AG09309 (cell line): ENCODE measurements at regions not wholly inside any gene's neighbourhood (a gene's known extent, or its start where the extent isn't known, plus 50 kb on each side); places are given as distances from the start of the nearest gene placed in this dataset.
A peak's percentile ranks its signal among the peaks of the same experiment; 100 is the strongest.

Experiments used
- DNase-seq: peaks from one replicate; pipeline ENCODE4 v3.0.0-alpha.2; 2010; ENCODE audit warnings: low read depth
- H3K4me3 ChIP-seq: 2 replicates; pipeline ENCODE4 v1.5.1; 2011; ENCODE audit warnings: mild to moderate bottlenecking, low read depth, low read length, moderate library complexity; ENCODE audit not compliant: control insufficient read depth
- CTCF ChIP-seq: IDR thresholded peaks from 2 replicates; pipeline ENCODE4 v1.5.1; 2011; ENCODE audit warnings: mild to moderate bottlenecking, low read depth, low read length, inconsistent platforms; ENCODE audit not compliant: insufficient read depth, control insufficient read depth; ENCODE audit errors: missing control alignments

DNA sequence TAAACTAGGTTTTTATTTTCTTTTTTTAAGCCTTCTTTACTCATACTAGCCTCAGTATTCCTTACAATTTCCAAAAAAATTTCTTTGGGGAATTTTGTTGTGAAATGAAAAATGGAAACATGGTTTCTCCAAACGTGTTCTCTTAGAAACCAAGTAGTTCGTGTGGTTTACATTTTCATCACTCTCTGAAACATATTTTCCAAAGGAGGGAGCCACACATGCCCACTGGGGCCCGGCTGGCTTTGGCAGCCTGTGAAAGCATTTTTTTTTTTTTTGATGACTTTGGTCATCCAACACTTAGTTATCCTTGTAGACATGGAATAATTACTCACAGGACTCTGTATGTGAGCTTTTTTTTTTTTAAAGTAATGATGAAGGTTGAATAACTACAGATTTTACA is 169.6 kb downstream of the C7orf25 start:
- DNase-seq: no peak
- no peak for TF ChIP-seq CTCF
- H3K4me3 ChIP-seq: no peak overlapping the region

DNA sequence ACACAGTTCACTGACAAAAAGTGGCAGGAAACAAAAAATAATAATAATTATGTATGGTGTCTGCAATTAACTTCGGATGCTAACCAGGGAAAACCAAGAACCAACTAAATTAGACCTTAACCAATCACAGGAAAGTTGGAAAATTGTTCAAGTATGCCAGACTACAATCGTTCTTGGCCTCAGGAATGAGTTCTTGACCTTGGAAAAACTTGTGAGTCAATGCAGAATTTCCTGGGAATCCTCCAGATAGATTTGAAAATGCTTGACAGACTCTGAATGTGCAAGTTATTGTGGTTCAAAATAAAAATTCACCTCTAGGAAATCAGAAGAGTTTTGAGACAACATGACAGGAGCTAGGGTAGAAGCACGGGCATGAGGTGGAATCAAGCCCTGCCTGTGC is 171.5 kb downstream of the C7orf25 start:
- DNase-seq: no peak
- no peak overlapping the region for H3K4me3 ChIP-seq
- TF ChIP-seq CTCF: no peak

DNA sequence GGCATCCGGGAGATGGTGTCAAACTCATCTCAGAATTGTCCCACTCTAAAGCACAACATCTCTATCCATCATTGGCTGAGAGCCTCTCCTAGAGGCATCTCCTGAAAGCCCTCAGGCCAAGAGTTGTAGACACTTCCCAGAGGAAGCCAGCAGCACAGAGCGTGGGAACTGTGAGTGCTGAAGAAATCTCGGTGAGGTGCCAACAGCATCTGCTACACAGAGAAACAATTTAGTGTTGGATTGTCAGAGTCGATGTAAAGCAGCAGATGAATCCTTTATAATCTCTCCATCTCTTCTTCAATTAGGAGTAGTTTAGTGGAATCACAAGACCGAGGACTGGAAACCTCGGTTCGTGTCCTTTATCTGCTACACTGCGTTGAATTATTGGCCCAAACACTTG is 172.2 kb downstream of the C7orf25 start:
- DNase-seq: no peak
- no peak for TF ChIP-seq CTCF
- no peak overlapping the region for H3K4me3 ChIP-seq

GRCh38 chr7:42736931-42737330 is 174.9 kb downstream of the C7orf25 start:
- H3K4me3 ChIP-seq: no peak overlapping the region
- no peak for TF ChIP-seq CTCF
- DNase-seq: no peak

- no peak for DNase-seq
- H3K4me3 ChIP-seq: no peak overlapping the region
- no peak for TF ChIP-seq CTCF
Measured at GRCh38 chr7:42735081-42735480, 176.8 kb downstream of the C7orf25 start.

- no peak for TF ChIP-seq CTCF
- no peak overlapping the region for H3K4me3 ChIP-seq
- DNase-seq: peak; percentile 7
Measured at GRCh38 chr7:42734568-42734967, 177.3 kb downstream of the C7orf25 start.

- no peak for DNase-seq
- no peak overlapping the region for H3K4me3 ChIP-seq
- no peak for TF ChIP-seq CTCF
Measured at GRCh38 chr7:42733040-42733439, 178.8 kb downstream of the C7orf25 start.
